K562 (cell line): ENCODE measurements at regions not wholly inside any gene's neighbourhood (a gene's known extent, or its start where the extent isn't known, plus 50 kb on each side); places are given as distances from the start of the nearest gene placed in this dataset.

Source experiments
- ATAC-seq: fragments of 200-7000 bp; cut with Tn5 transposase; 3 replicates; pipeline ENCODE4 v1.9.1; 2020; ENCODE audit warnings: moderate library complexity
- BruUV-seq: library from RNA; stranded (reverse); fragments of 400-500 nt; replicated peaks from 2 replicates; lab custom pipeline; 2021; lab: Mats Ljungman, UMichigan
- CTCF ChIA-PET: fragments of 300-600 bp; formaldehyde crosslinking; extraction: SDS; loops from one replicate; lab custom pipeline; 2021; ENCODE audit warnings: low intra/inter-chr PET ratio; lab: Yijun Ruan, JAX
- POLR2A ChIA-PET: fragments of 300-600, 350-650 bp; sonication (Branson Sonifier 250); formaldehyde crosslinking; extraction: SDS; loops from one replicate; lab custom pipeline; 2021; ENCODE audit warnings: antibody characterized with exemption, inconsistent platforms; lab: Yijun Ruan, JAX
- DNase-seq, 4 experiments: peaks; one replicate each; pipeline versions ENCODE4 v3.0.0 to v3.0.0-alpha.2; 2011 to 2018; ENCODE audit warnings: low spot score in 3 of 4, mixed read lengths in 3 of 4; ENCODE audit errors: extremely low read depth in 1 of 4
- FAIRE-seq: peaks from 2 replicates; lab custom pipeline; 2011; peaks lifted over from hg19 to GRCh38; lab: Jason Lieb, UNC
- H2AFZ ChIP-seq: 2 replicates; pipeline ENCODE4 v1.6.0; 2011; ENCODE audit warnings: low read depth, low read length, control low read depth, inconsistent platforms
- H3K27ac ChIP-seq: fragments of 200-600 bp; 3 replicates; pipeline ENCODE4 v1.8.0; 2011; ENCODE audit warnings: low read depth, mild to moderate bottlenecking, control low read depth, inconsistent platforms, low read length, moderate library complexity, mixed read lengths; ENCODE audit errors: extremely low read depth
- H3K27me3 ChIP-seq, 2 experiments: fragments of 300-600 bp in 1 of 2; 2 replicates in 1 of 2; 3 replicates in 1 of 2; pipeline versions ENCODE4 v1.6.0 to v1.8.0; 2011; ENCODE audit warnings: inconsistent platforms in 2 of 2, low read length in 2 of 2, mild to moderate bottlenecking in 1 of 2, mixed read lengths in 1 of 2, moderate library complexity in 1 of 2; ENCODE audit not compliant: control insufficient read depth in 2 of 2, insufficient read depth in 2 of 2
- H3K36me3 ChIP-seq: fragments of 300-600 bp; 3 replicates; pipeline ENCODE4 v1.8.0; 2011; ENCODE audit warnings: mild to moderate bottlenecking, low read length, inconsistent platforms; ENCODE audit not compliant: control insufficient read depth, insufficient read depth
- H3K4me1 ChIP-seq, 2 experiments: fragments of 200-600 bp in 1 of 2; replicated peaks in 1 of 2; 2 replicates in 1 of 2; 3 replicates in 1 of 2; pipeline versions ENCODE4 v1.5.1 to v1.8.0; 2011; ENCODE audit warnings: inconsistent platforms in 2 of 2, low read length in 2 of 2, mild to moderate bottlenecking in 1 of 2, mixed read lengths in 1 of 2, moderate library complexity in 1 of 2; ENCODE audit not compliant: control insufficient read depth in 2 of 2, insufficient read depth in 2 of 2
- H3K4me2 ChIP-seq: 2 replicates; pipeline ENCODE4 v1.6.1; 2011; ENCODE audit warnings: low read length, control low read depth, inconsistent platforms, mixed read lengths; ENCODE audit not compliant: insufficient read depth
- H3K4me3 ChIP-seq: fragments of 200-600 bp; sonication (generic), shearing (Covaris generic); 2 replicates; pipeline ENCODE4 v1.5.1; 2016; ENCODE audit warnings: control low read depth, inconsistent platforms
- H3K79me2 ChIP-seq: fragments of 200-600 bp; 3 replicates; pipeline ENCODE4 v1.8.0; 2011; ENCODE audit warnings: low read length, inconsistent platforms; ENCODE audit not compliant: control insufficient read depth, insufficient read depth
- H3K9ac ChIP-seq, 2 experiments: 2 replicates each; pipeline versions ENCODE4 v1.6.0 to v1.6.1; 2011; ENCODE audit warnings: low read depth in 2 of 2, low read length in 2 of 2, control low read depth in 1 of 2, inconsistent platforms in 1 of 2, mild to moderate bottlenecking in 1 of 2, mixed read lengths in 1 of 2; ENCODE audit not compliant: insufficient read depth in 1 of 2
- H3K9me1 ChIP-seq: one replicate; pipeline ENCODE4 v1.6.0; 2011; ENCODE audit warnings: inconsistent platforms, mild to moderate bottlenecking, low read length, moderate library complexity; ENCODE audit not compliant: control insufficient read depth, insufficient read depth
- H3K9me3 ChIP-seq: replicated peaks from 2 replicates; pipeline ENCODE4 v1.5.1; 2011; ENCODE audit warnings: low read depth, low read length, inconsistent platforms; ENCODE audit not compliant: control insufficient read depth, insufficient read depth
- H4K20me1 ChIP-seq: replicated peaks from 2 replicates; pipeline ENCODE4 v1.6.1; 2011; ENCODE audit warnings: low read length, inconsistent platforms, mixed read lengths; ENCODE audit not compliant: control insufficient read depth, insufficient read depth
- BRCA1 ChIP-seq, 2 experiments: fragments of 450-650 bp in 1 of 2; sonication (generic) in 1 of 2; formaldehyde crosslinking in 1 of 2; IDR thresholded peaks; 2 replicates each; pipeline versions ENCODE4 v1.5.0 to v1.6.1; 2017 to 2020; ENCODE audit warnings: mild to moderate bottlenecking in 1 of 2, missing genetic modification reagents in 1 of 2
- CUX1 ChIP-seq: fragments of 200-800 bp; sonication (Bioruptor generic); IDR thresholded peaks from 2 replicates; pipeline ENCODE4 v1.6.1; 2016; ENCODE audit warnings: missing genetic modification characterization, missing compliant biosample characterization
- NCOA2 ChIP-seq, 2 experiments: fragments of 450-650 bp; IDR thresholded peaks; 2 replicates each; pipeline ENCODE4 v1.6.1; 2018; ENCODE audit warnings: mild to moderate bottlenecking in 2 of 2, moderate library complexity in 1 of 2; ENCODE audit not compliant: partially characterized antibody in 2 of 2
- POLR2B ChIP-seq: fragments of 450-650 bp; IDR thresholded peaks from 2 replicates; pipeline ENCODE4 v1.6.1; 2018; ENCODE audit warnings: low read depth; ENCODE audit not compliant: partially characterized antibody
- WGBS: fragments of 100-300 bp; shearing (Covaris generic); methylation state at CpG from one replicate; pipeline ENCODE4 v1.1.6; 2016; ENCODE audit warnings: low coverage, mixed read lengths; ENCODE audit not compliant: insufficient coverage; ENCODE audit errors: missing lambda C conversion rate; 5-methylcytosine and 5-hydroxymethylcytosine counted together
- in situ Hi-C: fragments of 300-500 bp; cut with MboI; formaldehyde crosslinking; loops from 4 replicates; pipeline ENCODE4 v1.15.0; 2018; ENCODE audit warnings: inconsistent platforms, mixed read lengths
- intact Hi-C: fragments of 100-400 bp; cut with micrococcal nuclease; formaldehyde crosslinking; loops from 2 replicates; pipeline ENCODE4 v1.14.2; 2022

DNA sequence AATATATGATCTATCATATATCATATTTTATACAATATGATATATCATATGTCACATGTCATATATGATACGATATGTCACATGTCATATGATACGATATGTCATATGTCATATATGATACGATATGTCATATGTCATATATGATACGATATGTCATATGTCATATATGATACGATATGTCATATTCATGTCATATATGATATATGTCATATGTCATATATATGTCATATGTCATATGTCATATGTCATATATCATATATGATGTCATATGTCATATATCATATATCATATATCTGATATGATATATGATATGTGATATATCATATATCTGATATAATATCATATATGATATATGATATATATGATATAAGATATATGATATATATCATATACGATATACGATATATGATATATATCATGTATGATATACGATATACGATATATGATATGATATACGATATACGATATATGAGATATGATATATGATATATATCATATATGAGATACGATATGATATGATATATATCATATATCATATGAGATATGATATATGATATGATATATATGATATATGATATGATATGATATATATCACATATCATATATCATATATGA, 122.3 kb upstream of the USP9X start:
- TF ChIP-seq CUX1 (CRISPR knock-in tag), result no peak
- TF ChIP-seq NCOA2 (IDR thresholded peaks at IDR 0.05; ENCODE audit: partially characterized antibody in 2 of 2), result peak in 1 of 2 experiments; percentile 98
- TF ChIP-seq BRCA1 (IDR thresholded peaks at IDR 0.05), result 0 out of 2 replicates have a peak, but pooled peaks have one; percentile 36
- TF ChIP-seq BRCA1 (CRISPR knock-in tag; IDR thresholded peaks at IDR 0.05), result no peak
- TF ChIP-seq POLR2B, result no peak
- CTCF ChIA-PET, result no interaction called here
- H3K4me2 ChIP-seq, result no peak overlapping the region
- ATAC-seq (no peak), FAIRE-seq (no peak), DNase-seq (no peak)
- H3K27me3 ChIP-seq, result no peaks in the 10 kb centered on the region
- no peaks in the 10 kb centered on the region for H3K9me1 ChIP-seq
- H3K4me3 ChIP-seq, result no peak overlapping the region
- no peaks in the 10 kb centered on the region for H3K9me3 ChIP-seq
- H4K20me1 ChIP-seq, result no peaks in the 10 kb centered on the region
- WGBS, result 87% methylated on average over 12 of the region's 12 CpGs
- H3K36me3 ChIP-seq, result no peaks in the 10 kb centered on the region
- no TSS peak for BruUV-seq
- no peak overlapping the region for H2AFZ ChIP-seq
- H3K4me1 ChIP-seq, result peaks cover 0 to 11% of the 10 kb centered on the region in 2 experiments; a peak in 2 of 5 replicates
- intact Hi-C loops (no loop called here), in situ Hi-C loops (no loop called here)
- H3K79me2 ChIP-seq, result no peaks in the 10 kb centered on the region
- H3K27ac ChIP-seq, result no peak overlapping the region
- POLR2A ChIA-PET, result no interaction called here
- no peak overlapping the region for H3K9ac ChIP-seq
